ENCODE measurements at regions not wholly inside any gene's neighbourhood (a gene's known extent, or its start where the extent isn't known, plus 50 kb on each side); places are given as distances from the start of the nearest gene placed in this dataset.
"Not testable (repeated sequence)": the region's sequence is repeated elsewhere in the genome, so short reads cannot be mapped to it uniquely, and the experiment has no call there.

GRCh38 chr11:43164831-43165230 is 147.0 kb upstream of the API5 start:
- no peaks in the 10 kb centered on the region for H3K4me1 ChIP-seq
- H3K27ac ChIP-seq = no peak overlapping the region
- H3K9me3 ChIP-seq = no peaks in the 10 kb centered on the region
- ATAC-seq = no peak
- H3K4me3 ChIP-seq = no peak overlapping the region
- H3K36me3 ChIP-seq = no peaks in the 10 kb centered on the region
- H3K27me3 ChIP-seq = no peaks in the 10 kb centered on the region
- 45 to 50% methylated on average over 2 of the region's 2 CpGs for WGBS, 2 donors (ENCODE audit: low coverage in 1 of 2)
- TF ChIP-seq POLR2A (IDR thresholded peaks at IDR 0.05) (no peak), POLR2AphosphoS5 (IDR thresholded peaks at IDR 0.05) (no peak), EP300 (IDR thresholded peaks at IDR 0.05) (no peak)
- TF ChIP-seq, protein P1, sequence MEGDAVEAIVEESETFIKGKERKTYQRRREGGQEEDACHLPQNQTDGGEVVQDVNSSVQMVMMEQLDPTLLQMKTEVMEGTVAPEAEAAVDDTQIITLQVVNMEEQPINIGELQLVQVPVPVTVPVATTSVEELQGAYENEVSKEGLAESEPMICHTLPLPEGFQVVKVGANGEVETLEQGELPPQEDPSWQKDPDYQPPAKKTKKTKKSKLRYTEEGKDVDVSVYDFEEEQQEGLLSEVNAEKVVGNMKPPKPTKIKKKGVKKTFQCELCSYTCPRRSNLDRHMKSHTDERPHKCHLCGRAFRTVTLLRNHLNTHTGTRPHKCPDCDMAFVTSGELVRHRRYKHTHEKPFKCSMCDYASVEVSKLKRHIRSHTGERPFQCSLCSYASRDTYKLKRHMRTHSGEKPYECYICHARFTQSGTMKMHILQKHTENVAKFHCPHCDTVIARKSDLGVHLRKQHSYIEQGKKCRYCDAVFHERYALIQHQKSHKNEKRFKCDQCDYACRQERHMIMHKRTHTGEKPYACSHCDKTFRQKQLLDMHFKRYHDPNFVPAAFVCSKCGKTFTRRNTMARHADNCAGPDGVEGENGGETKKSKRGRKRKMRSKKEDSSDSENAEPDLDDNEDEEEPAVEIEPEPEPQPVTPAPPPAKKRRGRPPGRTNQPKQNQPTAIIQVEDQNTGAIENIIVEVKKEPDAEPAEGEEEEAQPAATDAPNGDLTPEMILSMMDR (IDR thresholded peaks at IDR 0.05) = no peak

DNA sequence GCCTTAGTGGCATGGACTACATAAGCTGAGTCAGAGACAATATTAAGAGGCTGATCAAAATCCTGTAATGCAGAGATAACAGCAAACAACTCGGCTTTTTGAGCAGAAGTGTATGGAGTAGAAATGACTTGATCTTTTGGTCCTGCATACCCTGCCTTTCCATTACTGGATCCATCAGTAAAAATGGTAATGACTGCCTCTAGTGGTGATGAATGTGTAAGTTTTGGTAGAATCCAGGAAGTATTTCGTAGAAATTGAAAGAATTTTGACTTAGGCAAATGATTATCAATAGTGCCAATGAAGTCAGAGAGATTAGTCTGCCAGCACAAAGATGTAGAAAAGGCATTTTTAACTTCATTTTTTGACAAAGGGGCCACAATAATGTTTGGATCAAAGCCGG is 146.4 kb upstream of the API5 start:
- not testable (repeated sequence) for H3K9me3 ChIP-seq, H3K27ac ChIP-seq, H3K36me3 ChIP-seq, ATAC-seq, H3K4me1 ChIP-seq, H3K4me3 ChIP-seq, H3K27me3 ChIP-seq
- 62 to 74% methylated on average over 3 of the region's 3 CpGs for WGBS, 2 donors (ENCODE audit: low coverage in 1 of 2)

GRCh38 chr11:43168241-43168640 is 143.6 kb upstream of the API5 start:
- 67 to 70% methylated on average over 1 of the region's 2 CpGs for WGBS, 2 donors (ENCODE audit: low coverage in 1 of 2)
- not testable (repeated sequence) for H3K4me1 ChIP-seq, H3K4me3 ChIP-seq, ATAC-seq, H3K36me3 ChIP-seq, H3K27me3 ChIP-seq, H3K9me3 ChIP-seq, H3K27ac ChIP-seq

DNA sequence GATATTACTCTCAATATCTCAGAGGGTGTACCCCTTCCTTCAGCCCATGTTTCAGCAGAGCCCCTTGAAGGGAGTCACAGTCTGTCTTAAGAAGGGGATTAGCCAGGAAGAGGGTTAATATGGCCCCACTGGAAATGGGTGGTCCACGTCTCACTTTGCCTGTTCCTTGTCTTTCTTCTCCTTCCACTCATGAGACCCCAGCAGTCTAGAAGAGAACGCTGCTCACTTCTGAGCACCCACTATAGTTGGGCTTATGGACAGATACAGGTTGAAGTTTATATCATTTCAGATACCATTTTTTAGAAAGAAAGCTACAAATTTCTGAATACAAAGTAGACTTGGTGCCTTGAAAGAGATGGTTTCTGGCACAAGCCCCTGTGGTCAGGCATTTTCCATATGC is 139.3 kb upstream of the API5 start:
- ATAC-seq = no peak
- no peaks in the 10 kb centered on the region for H3K36me3 ChIP-seq
- no peaks in the 10 kb centered on the region for H3K4me1 ChIP-seq
- TF ChIP-seq, protein P1 (IDR thresholded peaks at IDR 0.05) = no peak
- TF ChIP-seq POLR2AphosphoS5 (IDR thresholded peaks at IDR 0.05) (no peak), EP300 (IDR thresholded peaks at IDR 0.05) (no peak), POLR2A (IDR thresholded peaks at IDR 0.05) (no peak)
- H3K9me3 ChIP-seq = no peaks in the 10 kb centered on the region
- no peaks in the 10 kb centered on the region for H3K27me3 ChIP-seq
- H3K27ac ChIP-seq = no peak overlapping the region
- 75 to 100% methylated on average over 1 to 2 of the region's 2 CpGs for WGBS, 2 donors (ENCODE audit: low coverage in 1 of 2)
- H3K4me3 ChIP-seq = no peak overlapping the region

DNA sequence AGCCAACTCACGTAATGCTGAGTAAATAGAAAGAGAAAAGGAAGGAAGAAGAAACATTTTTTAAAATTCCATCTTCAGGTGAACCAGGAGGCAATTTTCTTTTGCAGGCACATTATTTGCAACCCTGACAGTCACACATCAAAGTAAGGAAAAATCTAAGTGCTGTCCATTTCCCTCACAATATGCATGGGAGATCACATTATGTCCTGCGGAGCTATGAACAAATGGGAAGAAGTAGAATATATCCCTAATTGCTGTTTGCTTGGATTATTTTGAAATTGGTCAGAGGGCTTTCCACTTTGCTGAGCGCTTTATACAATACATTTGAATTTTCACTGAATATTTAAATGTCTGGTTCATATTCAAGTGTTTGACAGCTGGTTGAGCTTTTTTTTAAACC is 133.8 kb upstream of the API5 start:
- Histone ChIP-seq H3K4me3 (no peak overlapping the region), H3K4me1 (no peaks in the 10 kb centered on the region), H3K9me3 (no peaks in the 10 kb centered on the region), H3K36me3 (no peaks in the 10 kb centered on the region), H3K27ac (no peak overlapping the region), H3K27me3 (no peaks in the 10 kb centered on the region)
- no peak for ATAC-seq
- 64 to 93% methylated on average over 3 of the region's 3 CpGs for WGBS, 2 donors (ENCODE audit: low coverage in 1 of 2)
- TF ChIP-seq, protein P1 (IDR thresholded peaks at IDR 0.05) = no peak
- TF ChIP-seq EP300 (IDR thresholded peaks at IDR 0.05) (no peak), POLR2AphosphoS5 (IDR thresholded peaks at IDR 0.05) (no peak), POLR2A (IDR thresholded peaks at IDR 0.05) (no peak)

GRCh38 chr11:43194459-43194858 is 117.3 kb upstream of the API5 start:
- H3K4me1 ChIP-seq, ATAC-seq, H3K4me3 ChIP-seq, H3K27ac ChIP-seq, H3K27me3 ChIP-seq, H3K9me3 ChIP-seq, H3K36me3 ChIP-seq: not testable (repeated sequence)

DNA sequence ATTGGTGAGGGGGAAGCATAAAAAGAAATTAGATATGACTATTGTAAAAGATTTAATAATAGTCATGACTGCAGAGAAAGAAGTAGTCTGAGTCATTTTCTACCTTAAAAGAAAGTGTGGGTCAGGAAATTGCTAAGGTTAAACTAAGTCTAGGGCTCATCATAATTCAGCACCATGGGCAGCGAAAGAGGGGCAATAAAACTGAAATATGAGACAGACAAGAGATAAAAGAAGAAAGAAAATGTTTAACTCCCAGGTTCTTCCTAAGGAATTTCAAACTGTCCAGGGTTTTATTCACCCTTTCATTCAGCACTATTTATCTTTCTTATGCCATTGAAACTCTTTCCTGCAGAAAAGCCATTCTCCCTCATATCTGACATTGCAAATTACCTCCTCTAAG is 114.4 kb upstream of the API5 start:
- H3K27ac ChIP-seq = no peak overlapping the region
- TF ChIP-seq EP300 (IDR thresholded peaks at IDR 0.05) (no peak), POLR2A (IDR thresholded peaks at IDR 0.05) (no peak), POLR2AphosphoS5 (IDR thresholded peaks at IDR 0.05) (no peak)
- TF ChIP-seq, protein P1 (IDR thresholded peaks at IDR 0.05) = no peak
- H3K9me3 ChIP-seq = peaks cover 0 to 4% (median 0%) of the 10 kb centered on the region in 3 donors
- 40 to 57% methylated on average over 1 of the region's 1 CpG for WGBS, 2 donors (ENCODE audit: low coverage in 1 of 2)
- H3K27me3 ChIP-seq = no peaks in the 10 kb centered on the region
- no peaks in the 10 kb centered on the region for H3K4me1 ChIP-seq
- H3K36me3 ChIP-seq = no peaks in the 10 kb centered on the region
- ATAC-seq = no peak
- H3K4me3 ChIP-seq = no peak overlapping the region

Measured in gastroesophageal sphincter (tissue), 4 donors.